Body of pancreas (tissue), 4 donors: ENCODE measurements at regions not wholly inside any gene's neighbourhood (a gene's known extent, or its start where the extent isn't known, plus 50 kb on each side); places are given as distances from the start of the nearest gene placed in this dataset.

Experiments used
- ATAC-seq: fragments of 150-250 bp; one replicate; pipeline ENCODE4 v1.9.1; 2016
- DNase-seq, 4 donors: peaks; one replicate each; pipeline ENCODE4 v3.0.0-alpha.2; 2019
- H3K27ac ChIP-seq, 4 donors: fragments of 200-600 bp; sonication (generic); 1 replicate in 3 of 4; 2 replicates in 1 of 4; pipeline versions ENCODE4 v1.5.1 to v1.6.1; 2016 to 2019; ENCODE audit warnings: mild to moderate bottlenecking in 1 of 4, mixed read lengths in 1 of 4, moderate library complexity in 1 of 4
- H3K27me3 ChIP-seq, 2 donors: fragments of 200-600 bp; sonication (generic); one replicate each; pipeline ENCODE4 v1.6.0; 2016; ENCODE audit warnings: mild to moderate bottlenecking in 1 of 2
- H3K36me3 ChIP-seq, 2 donors: fragments of 200-600 bp; sonication (generic); replicated peaks in 1 of 2; 2 replicates each; pipeline ENCODE4 v1.5.1; 2016; ENCODE audit warnings: low read depth in 2 of 2; ENCODE audit not compliant: insufficient read depth in 1 of 2
- H3K4me1 ChIP-seq: fragments of 200-600 bp; sonication (generic); one replicate; pipeline ENCODE4 v1.6.0; 2016
- H3K4me3 ChIP-seq, 2 donors: fragments of 200-600 bp; sonication (generic); 1 replicate in 1 of 2; 2 replicates in 1 of 2; pipeline ENCODE4 v1.5.1; 2016 to 2019
- H3K9me3 ChIP-seq, 3 donors: fragments of 200-600 bp; sonication (generic); 1 replicate in 2 of 3; 2 replicates in 1 of 3; pipeline ENCODE4 v1.5.1; 2016
- CTCF ChIP-seq, 7 experiments: fragments of 450-650 bp in 4 of 7; fragments of 200-600 bp in 3 of 7; sonication (generic) in 3 of 7; IDR thresholded peaks; one replicate each; pipeline ENCODE4 v1.5.1; 2016 to 2019; ENCODE audit warnings: antibody characterized with exemption in 7 of 7
- POLR2A ChIP-seq, 3 donors: fragments of 450-650 bp; IDR thresholded peaks; one replicate each; pipeline ENCODE4 v1.6.1; 2016; ENCODE audit warnings: antibody characterized with exemption in 3 of 3, mild to moderate bottlenecking in 2 of 3
- whole genome bisulfite sequencing, 2 donors: methylation state at CpG; one replicate each; pipeline ENCODE4 v1.1.5; 2017; 5-methylcytosine and 5-hydroxymethylcytosine counted together
- intact Hi-C: fragments of 100-400 bp; cut with DNase I; formaldehyde crosslinking; loops from one replicate; pipeline ENCODE4 v1.15.1; 2023

DNA sequence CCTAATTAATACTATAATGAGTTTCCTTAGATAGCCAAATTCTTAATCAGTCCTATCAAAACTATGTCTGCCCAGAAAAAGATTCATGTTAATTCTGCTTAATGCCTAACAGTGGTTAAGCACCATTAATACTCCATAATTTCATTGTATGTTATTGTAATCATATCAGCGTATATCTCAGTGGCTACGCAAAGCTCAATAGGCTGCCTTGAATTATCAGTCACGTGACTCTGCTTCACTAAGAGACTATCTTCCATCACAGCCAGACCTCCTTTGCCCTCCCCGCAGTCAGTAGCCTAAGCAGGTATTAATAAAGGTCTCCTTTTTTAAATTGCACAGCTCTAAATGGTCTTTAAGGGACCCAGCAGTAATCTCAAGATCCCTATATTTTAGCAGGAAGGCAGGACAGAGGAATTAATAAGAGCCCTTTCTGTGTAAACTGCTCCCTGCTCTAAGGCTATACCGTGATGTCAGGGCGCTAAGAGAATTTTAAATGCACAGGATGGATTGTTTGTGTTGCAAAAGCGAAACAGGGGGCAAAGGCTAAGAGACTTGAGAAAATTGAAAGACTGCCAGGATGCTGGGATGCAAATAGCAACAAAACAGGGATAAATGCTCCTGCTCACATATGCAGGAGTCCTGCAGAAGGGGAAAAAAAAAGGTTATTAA is 215.6 kb upstream of the POU3F3 start:
- 59 to 70% methylated on average over 7 of the region's 7 CpGs for WGBS, 2 donors
- no peaks in the 10 kb centered on the region for H3K36me3 ChIP-seq

GRCh38 chr2:104638859-104639202 is 215.1 kb upstream of the POU3F3 start:
- no peaks in the 10 kb centered on the region for H3K4me1 ChIP-seq
- no peak for DNase-seq

More for the DNA sequence above, 215.6 kb upstream of the POU3F3 start:
- no peaks in the 10 kb centered on the region for H3K4me1 ChIP-seq
- H3K9me3 ChIP-seq = no peaks in the 10 kb centered on the region
- intact Hi-C loops = no loop called here
- no peak overlapping the region for H3K27ac ChIP-seq
- no peak overlapping the region for H3K4me3 ChIP-seq
- TF ChIP-seq CTCF (IDR thresholded peaks at IDR 0.05) = no peak
- ATAC-seq (no peak), DNase-seq (no peak)
- no peaks in the 10 kb centered on the region for H3K27me3 ChIP-seq

GRCh38 chr2:104641786-104642185 is 212.1 kb upstream of the POU3F3 start:
- no peak for TF ChIP-seq POLR2A (IDR thresholded peaks at IDR 0.05)
- TF ChIP-seq CTCF (IDR thresholded peaks at IDR 0.05) = no peak
- H3K27me3 ChIP-seq = no peaks in the 10 kb centered on the region
- H3K4me1 ChIP-seq = no peaks in the 10 kb centered on the region
- no peak overlapping the region for H3K4me3 ChIP-seq
- intact Hi-C loops = no loop called here
- H3K27ac ChIP-seq = no peak overlapping the region
- no peak for DNase-seq
- WGBS, 2 donors = 42 to 53% methylated on average over 2 of the region's 2 CpGs
- H3K36me3 ChIP-seq = no peaks in the 10 kb centered on the region
- no peak for ATAC-seq
- H3K9me3 ChIP-seq = no peaks in the 10 kb centered on the region

More at GRCh38 chr2:104638859-104639202, 215.1 kb upstream of the POU3F3 start:
- Histone ChIP-seq H3K9me3 (no peaks in the 10 kb centered on the region), H3K36me3 (no peaks in the 10 kb centered on the region), H3K27me3 (no peaks in the 10 kb centered on the region), H3K27ac (no peak overlapping the region), H3K4me3 (no peak overlapping the region)
- intact Hi-C loops = no loop called here
- no peak for ATAC-seq
- 29 to 36% methylated on average over 7 of the region's 7 CpGs for WGBS, 2 donors
- TF ChIP-seq POLR2A (IDR thresholded peaks at IDR 0.05) (no peak), CTCF (IDR thresholded peaks at IDR 0.05) (no peak)

- H3K9me3 ChIP-seq = no peaks in the 10 kb centered on the region
- ATAC-seq (no peak), DNase-seq (no peak)
- WGBS, 2 donors = 48 to 51% methylated on average over 2 of the region's 2 CpGs
- H3K36me3 ChIP-seq = no peaks in the 10 kb centered on the region
- no peak overlapping the region for H3K4me3 ChIP-seq
- intact Hi-C loops = no loop called here
- TF ChIP-seq POLR2A (IDR thresholded peaks at IDR 0.05) = no peak
- no peak for TF ChIP-seq CTCF (IDR thresholded peaks at IDR 0.05)
- no peaks in the 10 kb centered on the region for H3K27me3 ChIP-seq
- H3K4me1 ChIP-seq = no peaks in the 10 kb centered on the region
- no peak overlapping the region for H3K27ac ChIP-seq
Observed at GRCh38 chr2:104648376-104648775, 205.5 kb upstream of the POU3F3 start.

GRCh38 chr2:104649866-104650265 is 204.0 kb upstream of the POU3F3 start:
- Histone ChIP-seq H3K36me3 (no peaks in the 10 kb centered on the region), H3K27ac (no peak overlapping the region), H3K27me3 (no peaks in the 10 kb centered on the region), H3K4me3 (no peak overlapping the region), H3K9me3 (no peaks in the 10 kb centered on the region), H3K4me1 (no peaks in the 10 kb centered on the region)
- 76 to 77% methylated on average over 1 of the region's 1 CpG for WGBS, 2 donors
- TF ChIP-seq POLR2A (IDR thresholded peaks at IDR 0.05) = no peak
- TF ChIP-seq CTCF (IDR thresholded peaks at IDR 0.05) = no peak
- DNase-seq (no peak), ATAC-seq (no peak)
- intact Hi-C loops = no loop called here
